GM21717 (cell line): ENCODE measurements at regions not wholly inside any gene's neighbourhood (a gene's known extent, or its start where the extent isn't known, plus 50 kb on each side); places are given as distances from the start of the nearest gene placed in this dataset.

ENCODE experiments used
- ATAC-seq: cut with Tn5 transposase; IDR thresholded peaks from one replicate; pipeline ENCODE4 v1.9.1; 2021; ENCODE audit warnings: mild to moderate bottlenecking, moderate library complexity; ENCODE audit not compliant: unreplicated experiment

- no peak for ATAC-seq
These were observed 392.6 kb upstream of the MARCKS start for GRCh38 chr6:113464536-113464935.

- ATAC-seq: no peak
These were observed 392.2 kb upstream of the MARCKS start for GRCh38 chr6:113464960-113465359.

- ATAC-seq: no peak
These were observed 390.6 kb upstream of the MARCKS start for GRCh38 chr6:113466526-113466925.

GRCh38 chr6:113475392-113475791, 381.8 kb upstream of the MARCKS start:
- no peak for ATAC-seq

GRCh38 chr6:113476937-113477839, 380.0 kb upstream of the MARCKS start:
- ATAC-seq: no peak

- ATAC-seq: no peak
These were observed 376.5 kb upstream of the MARCKS start for GRCh38 chr6:113480616-113481015.

- no peak for ATAC-seq
These were observed 375.7 kb upstream of the MARCKS start for GRCh38 chr6:113481458-113481857.

- no peak for ATAC-seq
These were observed 375.2 kb upstream of the MARCKS start for GRCh38 chr6:113481910-113482309.

- ATAC-seq: no peak
These were observed 374.4 kb upstream of the MARCKS start for GRCh38 chr6:113482771-113483170.

GRCh38 chr6:113486199-113486598, 370.9 kb upstream of the MARCKS start:
- ATAC-seq: no peak

- no peak for ATAC-seq
These were observed 369.6 kb upstream of the MARCKS start for GRCh38 chr6:113487489-113488058.

- no peak for ATAC-seq
These were observed 369.1 kb upstream of the MARCKS start for GRCh38 chr6:113488061-113488460.

- no peak for ATAC-seq
These were observed 368.1 kb upstream of the MARCKS start for GRCh38 chr6:113488812-113489685.

GRCh38 chr6:113489952-113490746, 367.0 kb upstream of the MARCKS start:
- no peak for ATAC-seq

- no peak for ATAC-seq
These were observed 365.8 kb upstream of the MARCKS start for GRCh38 chr6:113491376-113491775.

GRCh38 chr6:113493991-113494390, 363.2 kb upstream of the MARCKS start:
- ATAC-seq: no peak

- ATAC-seq: no peak
These were observed 361.6 kb upstream of the MARCKS start for GRCh38 chr6:113495521-113495920.

GRCh38 chr6:113496166-113496565, 361.0 kb upstream of the MARCKS start:
- no peak for ATAC-seq

GRCh38 chr6:113500221-113500620, 356.9 kb upstream of the MARCKS start:
- ATAC-seq: no peak

- no peak for ATAC-seq
These were observed 352.0 kb upstream of the MARCKS start for GRCh38 chr6:113505084-113505699.
